AG04449 (cell line): ENCODE measurements at regions not wholly inside any gene's neighbourhood (a gene's known extent, or its start where the extent isn't known, plus 50 kb on each side); places are given as distances from the start of the nearest gene placed in this dataset.
"Not testable (repeated sequence)": the region's sequence is repeated elsewhere in the genome, so short reads cannot be mapped to it uniquely, and the experiment has no call there.

Source experiments
- CTCF ChIA-PET: fragments of 350-600 bp; formaldehyde crosslinking; extraction: SDS; loops from one replicate; lab custom pipeline; 2021; ENCODE audit warnings: antibody characterized with exemption; lab: Yijun Ruan, JAX
- POLR2A ChIA-PET: fragments of 400-600, 350-600 bp; formaldehyde crosslinking; extraction: SDS; loops from one replicate; lab custom pipeline; 2020; ENCODE audit warnings: antibody characterized with exemption, inconsistent platforms; lab: Yijun Ruan, JAX
- DNase-seq: peaks from one replicate; pipeline ENCODE4 v3.0.0-alpha.2; 2010; ENCODE audit warnings: low read depth, low spot score
- H3K4me3 ChIP-seq: 2 replicates; pipeline ENCODE4 v1.5.1; 2011; ENCODE audit warnings: low read depth, mild to moderate bottlenecking, control low read depth, low read length
- TF ChIP-seq, protein P1 (sequence below): IDR thresholded peaks from one replicate; pipeline ENCODE4 v1.5.1; 2011; ENCODE audit warnings: mild to moderate bottlenecking, moderate library complexity, low read length, control low read depth, inconsistent platforms; ENCODE audit not compliant: insufficient read depth; ENCODE audit errors: missing control alignments

DNA sequence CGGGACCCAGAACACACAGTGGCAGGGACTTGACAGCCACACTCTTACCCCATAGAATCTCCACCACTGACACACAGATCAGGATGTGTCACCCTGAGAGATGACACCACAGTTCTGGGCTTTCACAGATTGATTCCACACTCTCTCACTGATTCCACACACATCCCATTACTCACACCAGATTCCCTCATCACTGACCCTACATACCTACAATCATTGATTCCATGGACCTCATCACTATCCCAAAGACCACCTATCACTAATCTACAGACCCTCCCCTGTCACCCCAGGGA is 57.6 kb upstream of the ZNF527 start:
- DNase-seq = no peak
- CTCF ChIA-PET = no interaction called here
- H3K4me3 ChIP-seq = no peak overlapping the region
- TF ChIP-seq, protein P1, sequence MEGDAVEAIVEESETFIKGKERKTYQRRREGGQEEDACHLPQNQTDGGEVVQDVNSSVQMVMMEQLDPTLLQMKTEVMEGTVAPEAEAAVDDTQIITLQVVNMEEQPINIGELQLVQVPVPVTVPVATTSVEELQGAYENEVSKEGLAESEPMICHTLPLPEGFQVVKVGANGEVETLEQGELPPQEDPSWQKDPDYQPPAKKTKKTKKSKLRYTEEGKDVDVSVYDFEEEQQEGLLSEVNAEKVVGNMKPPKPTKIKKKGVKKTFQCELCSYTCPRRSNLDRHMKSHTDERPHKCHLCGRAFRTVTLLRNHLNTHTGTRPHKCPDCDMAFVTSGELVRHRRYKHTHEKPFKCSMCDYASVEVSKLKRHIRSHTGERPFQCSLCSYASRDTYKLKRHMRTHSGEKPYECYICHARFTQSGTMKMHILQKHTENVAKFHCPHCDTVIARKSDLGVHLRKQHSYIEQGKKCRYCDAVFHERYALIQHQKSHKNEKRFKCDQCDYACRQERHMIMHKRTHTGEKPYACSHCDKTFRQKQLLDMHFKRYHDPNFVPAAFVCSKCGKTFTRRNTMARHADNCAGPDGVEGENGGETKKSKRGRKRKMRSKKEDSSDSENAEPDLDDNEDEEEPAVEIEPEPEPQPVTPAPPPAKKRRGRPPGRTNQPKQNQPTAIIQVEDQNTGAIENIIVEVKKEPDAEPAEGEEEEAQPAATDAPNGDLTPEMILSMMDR = no peak
- POLR2A ChIA-PET = no interaction called here

- POLR2A ChIA-PET = interaction anchor here (0.5 to 1.0 kb wide), 3 partner anchors 17 to 346 kb away, joined by 3 to 8 read pairs (median 3); partner anchors contain the start of gene ZNF527
- peak; percentile 98 for DNase-seq
- peak overlapping the region; percentile 98 for H3K4me3 ChIP-seq
- CTCF ChIA-PET = no interaction called here
- TF ChIP-seq, protein P1 = peak; percentile 58
These were observed 53.3 kb upstream of the ZNF527 start for GRCh38 chr19:37317403-37318209.

- DNase-seq, POLR2A ChIA-PET, CTCF ChIA-PET, H3K4me3 ChIP-seq: not testable (repeated sequence)
These were observed 49.9 kb upstream of the ZNF527 start for GRCh38 chr19:37320988-37321387.
